ENCODE measurements at regions not wholly inside any gene's neighbourhood (a gene's known extent, or its start where the extent isn't known, plus 50 kb on each side); places are given as distances from the start of the nearest gene placed in this dataset.

DNA sequence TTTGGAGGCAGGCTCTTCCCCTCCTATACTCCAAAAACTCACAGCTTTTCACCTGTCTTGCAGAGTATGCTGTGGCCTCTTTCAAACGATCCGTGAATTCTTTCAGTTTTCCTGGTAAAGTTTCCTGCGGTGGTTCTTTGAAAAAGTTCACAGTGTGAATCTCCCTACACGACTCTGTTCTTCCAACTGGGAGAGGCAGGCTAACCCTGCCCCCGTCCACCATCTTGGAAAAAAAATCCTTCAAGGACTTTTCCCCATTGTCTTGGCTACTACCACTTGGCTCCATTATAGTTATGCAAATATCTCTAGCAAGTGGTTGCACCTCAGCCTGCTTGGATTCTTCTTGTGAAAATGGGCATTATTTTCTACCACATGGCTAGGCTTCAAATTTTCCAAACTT is 382.6 kb downstream of the AGTPBP1 start:
- no peak for TF ChIP-seq CTCF (optimal IDR thresholded peaks at IDR 0.05 in 1 of 3, IDR thresholded peaks at IDR 0.05 in 1 of 3, conservative IDR thresholded peaks at IDR 0.05 in 1 of 3; ENCODE audit: extremely low read depth in 1 of 3, insufficient read depth in 2 of 3, low read length in 3 of 3)
- no peak for TF ChIP-seq EZH2 (IDR thresholded peaks at IDR 0.05; ENCODE audit: low read length)
